H9 (cell line): ENCODE measurements at regions not wholly inside any gene's neighbourhood (a gene's known extent, or its start where the extent isn't known, plus 50 kb on each side); places are given as distances from the start of the nearest gene placed in this dataset.

Experiments used
- DNase-seq: peaks from one replicate; pipeline ENCODE4 v3.0.0-alpha.2; 2017
- H2AFZ ChIP-seq: one replicate; pipeline ENCODE4 v1.6.1; 2013; ENCODE audit warnings: mild to moderate bottlenecking, low read length, control low read depth, moderate library complexity
- H2AK5ac ChIP-seq: 2 replicates; pipeline ENCODE4 v1.6.1; 2013; ENCODE audit warnings: low read length, control low read depth, mixed read lengths; ENCODE audit not compliant: insufficient read length
- H2BK120ac ChIP-seq: one replicate; pipeline ENCODE4 v1.6.1; 2013; ENCODE audit warnings: low read depth, mild to moderate bottlenecking, low read length, control low read depth, inconsistent platforms; ENCODE audit not compliant: poor library complexity, severe bottlenecking
- H2BK12ac ChIP-seq: 2 replicates; pipeline ENCODE4 v1.6.1; 2013; ENCODE audit warnings: low read length, control low read depth, mixed read lengths, low read depth; ENCODE audit not compliant: insufficient read length
- H2BK15ac ChIP-seq: 2 replicates; pipeline ENCODE4 v1.6.1; 2013; ENCODE audit warnings: low read depth, low read length, control low read depth
- H2BK20ac ChIP-seq: one replicate; pipeline ENCODE4 v1.6.1; 2013; ENCODE audit warnings: low read depth, mild to moderate bottlenecking, low read length, control low read depth, inconsistent platforms; ENCODE audit not compliant: poor library complexity, severe bottlenecking
- H2BK5ac ChIP-seq: 2 replicates; pipeline ENCODE4 v1.6.1; 2013; ENCODE audit warnings: low read length, control low read depth, mixed read lengths; ENCODE audit not compliant: insufficient read length
- H3K14ac ChIP-seq: 2 replicates; pipeline ENCODE4 v1.6.1; 2013; ENCODE audit warnings: low read length, control low read depth; ENCODE audit not compliant: insufficient read depth
- H3K18ac ChIP-seq: 2 replicates; pipeline ENCODE4 v1.6.1; 2013; ENCODE audit warnings: low read depth, mild to moderate bottlenecking, mixed read lengths, low read length, control low read depth; ENCODE audit not compliant: insufficient read length
- H3K23ac ChIP-seq: 2 replicates; pipeline ENCODE4 v1.6.1; 2013; ENCODE audit warnings: low read length, control low read depth, mixed read lengths, low read depth; ENCODE audit not compliant: insufficient read length
- H3K23me2 ChIP-seq: 2 replicates; pipeline ENCODE4 v1.6.1; 2013; ENCODE audit warnings: low read depth, mild to moderate bottlenecking, mixed read lengths, low read length, control low read depth; ENCODE audit not compliant: insufficient read length, poor library complexity, severe bottlenecking
- H3K27ac ChIP-seq: 2 replicates; pipeline ENCODE4 v1.5.1; 2013; ENCODE audit warnings: low read length, control low read depth, mixed read lengths, low read depth; ENCODE audit not compliant: insufficient read length
- H3K27me3 ChIP-seq: 2 replicates; pipeline ENCODE4 v1.6.1; 2013; ENCODE audit warnings: low read length, control low read depth, inconsistent platforms; ENCODE audit not compliant: insufficient read depth
- H3K4ac ChIP-seq: 2 replicates; pipeline ENCODE4 v1.6.1; 2013; ENCODE audit warnings: low read depth, mild to moderate bottlenecking, control low read depth, inconsistent platforms, low read length, moderate library complexity
- H3K4me1 ChIP-seq: 2 replicates; pipeline ENCODE4 v1.6.1; 2013; ENCODE audit warnings: low read length, control low read depth, inconsistent platforms; ENCODE audit not compliant: insufficient read depth
- H3K4me2 ChIP-seq: 2 replicates; pipeline ENCODE4 v1.6.1; 2013; ENCODE audit warnings: low read length, control low read depth, mixed read lengths; ENCODE audit not compliant: insufficient read length, insufficient read depth
- H3K56ac ChIP-seq: 2 replicates; pipeline ENCODE4 v1.6.1; 2013; ENCODE audit warnings: low read depth, mild to moderate bottlenecking, mixed read lengths, low read length, control low read depth; ENCODE audit not compliant: insufficient read length
- H3K79me1 ChIP-seq: 2 replicates; pipeline ENCODE4 v1.6.1; 2013; ENCODE audit warnings: low read depth, mild to moderate bottlenecking, moderate library complexity, low read length, control low read depth, inconsistent platforms; ENCODE audit not compliant: insufficient read depth, poor library complexity, severe bottlenecking
- H3K79me2 ChIP-seq: 2 replicates; pipeline ENCODE4 v1.6.1; 2013; ENCODE audit warnings: low read length, control low read depth, inconsistent platforms; ENCODE audit not compliant: insufficient read depth
- H3K9ac ChIP-seq: 2 replicates; pipeline ENCODE4 v1.6.1; 2013; ENCODE audit warnings: low read length, control low read depth, mixed read lengths; ENCODE audit not compliant: insufficient read length; ENCODE audit errors: extremely low read depth
- H3K9me3 ChIP-seq: one replicate; pipeline ENCODE4 v1.6.1; 2013; ENCODE audit warnings: low read depth, low read length, inconsistent platforms; ENCODE audit not compliant: control insufficient read depth
- H3T11ph ChIP-seq: one replicate; pipeline ENCODE4 v1.6.1; 2013; ENCODE audit warnings: mild to moderate bottlenecking, low read length, control low read depth, inconsistent platforms
- H4K20me1 ChIP-seq: one replicate; pipeline ENCODE4 v1.6.1; 2013; ENCODE audit not compliant: control insufficient read depth, insufficient read length, insufficient read depth
- H4K5ac ChIP-seq: 2 replicates; pipeline ENCODE4 v1.6.1; 2013; ENCODE audit warnings: low read depth, mild to moderate bottlenecking, mixed read lengths, low read length, control low read depth; ENCODE audit not compliant: insufficient read length
- H4K8ac ChIP-seq: replicated peaks from 2 replicates; pipeline ENCODE4 v1.6.1; 2013; ENCODE audit warnings: low read length, control low read depth, mixed read lengths, low read depth; ENCODE audit not compliant: insufficient read length
- H4K91ac ChIP-seq: 2 replicates; pipeline ENCODE4 v1.6.1; 2013; ENCODE audit warnings: low read depth, mild to moderate bottlenecking, moderate library complexity, mixed read lengths, low read length, control low read depth; ENCODE audit not compliant: insufficient read length
- H3K27ac Mint-ChIP-seq, 3 experiments: 2 replicates in 2 of 3; 3 replicates in 1 of 3; pipeline ENCODE4 v1.8.0; 2020 to 2021; ENCODE audit warnings: mixed read lengths in 3 of 3, mild to moderate bottlenecking in 1 of 3, moderate library complexity in 1 of 3
- H3K27me3 Mint-ChIP-seq: 2 replicates; pipeline ENCODE4 v1.8.0; 2021; ENCODE audit warnings: low read depth, mild to moderate bottlenecking, moderate library complexity, mixed read lengths
- H3K36me3 Mint-ChIP-seq, 3 experiments: 2 replicates in 2 of 3; 3 replicates in 1 of 3; pipeline ENCODE4 v1.8.0; 2020 to 2021; ENCODE audit warnings: low read depth in 3 of 3, mixed read lengths in 3 of 3; ENCODE audit not compliant: insufficient read depth in 1 of 3
- H3K4me1 Mint-ChIP-seq, 2 experiments: 2 replicates each; pipeline ENCODE4 v1.8.0; 2020; ENCODE audit warnings: mixed read lengths in 2 of 2
- H3K4me3 Mint-ChIP-seq, 2 experiments: 2 replicates in 1 of 2; 3 replicates in 1 of 2; pipeline ENCODE4 v1.8.0; 2020 to 2021; ENCODE audit warnings: mild to moderate bottlenecking in 2 of 2, mixed read lengths in 2 of 2, moderate library complexity in 1 of 2
- H3K9me3 Mint-ChIP-seq, 2 experiments: 2 replicates in 1 of 2; 3 replicates in 1 of 2; pipeline ENCODE4 v1.8.0; 2020; ENCODE audit warnings: mild to moderate bottlenecking in 2 of 2, mixed read lengths in 2 of 2, moderate library complexity in 1 of 2
- CTCF ChIP-seq: fragments of 200-600 bp; sonication (generic); conservative IDR thresholded peaks from 3 replicates; pipeline ENCODE4 v1.8.0; 2021; ENCODE audit warnings: antibody characterized with exemption, mild to moderate bottlenecking
- WGBS: extraction: QIAGEN DNeasy Blood & Tissue Kit; methylation state at CpG from one replicate; pipeline ENCODE4 v1.1.7; 2013; ENCODE audit warnings: missing lambda C conversion rate, low lambda C conversion rate, mixed read lengths; ENCODE audit not compliant: insufficient read length; ENCODE audit errors: extremely low coverage; 5-methylcytosine and 5-hydroxymethylcytosine counted together

DNA sequence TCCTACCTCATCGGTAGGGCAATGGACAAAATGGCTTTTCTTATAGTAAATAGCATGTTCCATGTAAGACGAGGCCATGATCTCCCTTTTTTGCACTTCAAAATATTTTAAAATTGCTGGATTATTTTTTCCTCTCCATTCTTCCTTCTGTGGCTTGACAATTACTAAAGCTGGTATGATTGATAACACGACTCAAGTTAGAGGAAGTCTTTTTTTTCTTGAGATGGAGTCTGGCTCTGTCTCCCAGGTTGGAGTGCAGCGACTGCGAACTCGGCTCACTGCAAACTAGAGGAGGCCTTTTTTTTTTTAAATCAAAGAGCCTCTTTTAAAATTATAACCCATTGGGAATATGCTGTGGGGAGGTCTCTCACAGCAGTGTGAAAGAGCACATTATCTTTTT is 124.5 kb upstream of the TBL1XR1 start:
- Histone ChIP-seq H3K27me3 (no peaks in the 10 kb centered on the region), H3K18ac (no peak overlapping the region), H2AK5ac (no peak overlapping the region), H4K5ac (no peak overlapping the region), H2BK15ac (no peak overlapping the region), H2BK12ac (no peak overlapping the region), H3K27ac (no peak overlapping the region), H3K56ac (no peak overlapping the region), H2BK20ac (no peak overlapping the region), H3K4me2 (no peak overlapping the region), H3K9me3 (no peaks in the 10 kb centered on the region), H3K4me1 (no peaks in the 10 kb centered on the region), H2BK120ac (no peak overlapping the region), H3K79me1 (no peaks in the 10 kb centered on the region), H3K9ac (no peak overlapping the region), H3K79me2 (no peaks in the 10 kb centered on the region), H3K23ac (no peak overlapping the region), H4K91ac (no peak overlapping the region), H3K23me2 (no peaks in the 10 kb centered on the region), H3T11ph (no peak overlapping the region), H4K8ac (no peak overlapping the region), H3K14ac (no peak overlapping the region), H3K4ac (no peak overlapping the region), H4K20me1 (no peaks in the 10 kb centered on the region), H2AFZ (no peak overlapping the region), H2BK5ac (no peak overlapping the region)
- no peaks in the 10 kb centered on the region; the same call in 1 of the 2 replicates for H3K27me3 Mint-ChIP-seq
- peaks cover 0 to 6% (median 3%) of the 10 kb centered on the region in 3 experiments; a peak in 2 of 7 replicates for H3K36me3 Mint-ChIP-seq
- peaks cover 0 to 4% of the 10 kb centered on the region in 2 experiments; a peak in 2 of 4 replicates for H3K4me1 Mint-ChIP-seq
- no peak overlapping the region for H3K4me3 Mint-ChIP-seq
- WGBS = no CpG with 5 or more reads among the region's 6 CpGs
- TF ChIP-seq CTCF = no peak
- no peak for DNase-seq
- peaks cover 4 to 8% of the 10 kb centered on the region in 2 experiments; a peak in 4 of 5 replicates for H3K9me3 Mint-ChIP-seq
- no peak overlapping the region for H3K27ac Mint-ChIP-seq
